ENCODE measurements at regions not wholly inside any gene's neighbourhood (a gene's known extent, or its start where the extent isn't known, plus 50 kb on each side); places are given as distances from the start of the nearest gene placed in this dataset.
"Not testable (repeated sequence)": the region's sequence is repeated elsewhere in the genome, so short reads cannot be mapped to it uniquely, and the experiment has no call there.

DNA sequence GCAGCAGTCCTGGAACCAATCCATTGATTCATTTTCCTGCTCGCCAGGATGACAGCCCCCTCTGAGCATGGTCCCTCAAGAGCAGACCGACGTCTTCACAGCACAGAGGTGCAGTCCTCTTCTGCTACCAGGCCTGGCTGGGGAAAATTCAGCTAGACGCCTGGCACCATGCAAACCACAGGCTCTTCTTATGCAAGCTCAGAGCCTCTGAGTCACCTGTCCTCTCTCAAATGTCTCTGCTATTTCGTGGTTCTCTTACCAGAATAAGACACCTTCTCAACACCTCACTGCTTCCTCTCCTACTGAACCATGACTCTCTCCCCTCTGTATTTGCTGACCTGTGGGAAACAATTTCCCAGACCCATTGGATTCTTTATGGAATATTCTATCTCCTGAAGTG, 79.8 kb upstream of the CYRIA start:
- no peak for DNase-seq

DNA sequence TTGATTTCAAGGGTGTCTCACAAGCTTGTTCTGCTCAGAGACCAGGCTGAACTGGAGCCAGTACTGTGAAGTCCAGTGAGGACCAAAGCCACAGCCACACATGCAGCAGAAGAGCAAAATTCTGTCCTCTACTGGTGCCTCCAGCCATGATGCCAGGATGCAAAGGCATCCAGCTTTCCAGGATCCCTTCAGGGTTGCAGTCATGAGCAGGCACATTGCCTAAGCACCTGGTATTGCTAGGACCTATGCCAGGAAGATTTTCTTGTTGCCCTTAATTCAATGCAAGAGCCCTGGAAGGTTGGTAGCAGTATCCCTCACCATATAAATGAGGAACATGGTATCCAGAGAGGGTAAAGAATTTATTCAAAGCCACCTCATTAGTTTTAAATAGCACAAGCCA, 78.9 kb upstream of the CYRIA start:
- no peak for DNase-seq

DNA sequence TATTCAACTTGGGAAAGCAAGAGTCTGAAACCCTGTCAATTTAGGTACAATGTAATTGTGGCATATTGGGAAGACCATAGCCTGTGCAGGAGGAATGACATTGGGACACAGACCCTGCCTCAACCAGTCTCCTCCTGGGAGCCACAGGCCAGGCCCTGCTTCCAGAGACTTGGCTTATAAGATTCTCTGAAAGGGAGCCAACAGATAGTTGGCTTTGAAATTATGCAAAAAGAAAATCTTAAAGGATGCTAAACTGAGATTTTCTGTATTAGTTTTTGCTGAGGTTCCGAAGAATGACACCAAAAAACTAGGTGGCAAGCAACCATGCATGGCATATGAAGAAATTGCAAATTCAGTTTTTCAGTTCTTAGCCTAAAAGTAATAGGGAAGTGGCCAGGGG, 76.4 kb upstream of the CYRIA start:
- no peak for DNase-seq

- no peak for DNase-seq
These were observed 75.9 kb upstream of the CYRIA start for GRCh38 chr2:16741498-16741897.

- no peak for DNase-seq
These were observed 74.3 kb upstream of the CYRIA start for GRCh38 chr2:16739778-16740581.

DNA sequence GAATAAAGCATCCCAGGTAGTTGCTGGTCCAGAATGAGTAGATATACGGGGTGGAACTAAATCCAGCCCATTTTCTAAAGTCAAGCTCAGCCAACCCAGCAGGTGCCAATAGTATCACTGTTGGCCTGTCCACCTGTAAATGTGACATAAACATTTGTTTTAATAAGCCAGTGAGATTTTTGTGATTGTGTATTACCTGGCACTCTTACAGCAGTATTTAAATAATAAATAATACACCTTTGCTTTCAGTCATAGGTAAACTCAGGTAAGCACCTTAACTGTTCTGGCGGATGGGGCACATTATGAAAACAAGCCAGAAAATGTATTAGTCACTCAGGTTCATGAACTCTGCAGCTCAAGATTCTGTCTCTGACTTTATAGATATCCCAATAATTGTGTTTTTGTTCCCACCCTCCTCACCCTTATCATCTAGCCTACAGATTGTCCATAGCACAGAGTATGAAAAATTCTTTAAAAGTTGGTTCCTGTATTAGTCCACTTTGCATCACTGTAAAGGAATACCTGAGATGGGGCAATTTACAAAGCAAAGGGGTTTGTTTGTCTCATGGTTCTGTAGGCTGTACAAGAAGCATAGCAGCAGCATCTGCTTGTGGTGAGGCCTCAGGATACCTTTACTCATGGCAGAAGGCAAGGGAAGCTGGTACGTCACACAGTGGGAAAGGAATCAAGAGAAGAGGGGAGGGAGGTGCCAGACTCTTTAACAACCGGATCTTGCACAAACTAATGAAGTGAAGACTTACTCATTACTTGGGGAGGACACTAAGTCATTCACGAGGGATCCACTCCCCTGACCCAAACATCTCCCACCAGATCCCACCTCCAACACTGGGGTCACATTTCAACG, 73.0 kb upstream of the CYRIA start:
- DNase-seq: no peak

GRCh38 chr2:16737812-16738211, 72.2 kb upstream of the CYRIA start:
- DNase-seq: no peak

- no peak for DNase-seq
These were observed 71.0 kb upstream of the CYRIA start for GRCh38 chr2:16736633-16737032.

GRCh38 chr2:16729335-16729734, 63.7 kb upstream of the CYRIA start:
- DNase-seq: no peak

- no peak for DNase-seq
These were observed 62.9 kb upstream of the CYRIA start for GRCh38 chr2:16728351-16729136.

DNA sequence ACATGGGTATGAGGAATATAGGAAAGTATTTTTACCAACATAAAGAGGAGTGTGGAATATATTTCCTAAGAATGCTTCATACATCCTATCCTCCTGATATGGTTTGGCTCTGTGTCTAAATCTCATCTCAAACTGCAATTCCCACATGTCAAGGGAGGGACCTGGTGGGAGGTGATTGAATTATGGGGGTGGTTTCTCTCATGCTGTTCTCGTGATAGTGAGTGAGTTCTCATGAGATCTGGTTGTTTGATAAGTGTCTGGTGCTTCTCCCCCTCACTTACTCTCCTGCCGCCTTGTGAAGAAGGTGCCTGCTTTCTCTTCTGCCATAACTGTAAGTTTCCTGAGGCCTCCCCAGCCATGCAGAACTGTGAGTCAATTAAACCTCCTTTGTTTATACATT, 62.2 kb upstream of the CYRIA start:
- not testable (repeated sequence) for DNase-seq

GRCh38 chr2:16727256-16727655, 61.6 kb upstream of the CYRIA start:
- DNase-seq: no peak

DNA sequence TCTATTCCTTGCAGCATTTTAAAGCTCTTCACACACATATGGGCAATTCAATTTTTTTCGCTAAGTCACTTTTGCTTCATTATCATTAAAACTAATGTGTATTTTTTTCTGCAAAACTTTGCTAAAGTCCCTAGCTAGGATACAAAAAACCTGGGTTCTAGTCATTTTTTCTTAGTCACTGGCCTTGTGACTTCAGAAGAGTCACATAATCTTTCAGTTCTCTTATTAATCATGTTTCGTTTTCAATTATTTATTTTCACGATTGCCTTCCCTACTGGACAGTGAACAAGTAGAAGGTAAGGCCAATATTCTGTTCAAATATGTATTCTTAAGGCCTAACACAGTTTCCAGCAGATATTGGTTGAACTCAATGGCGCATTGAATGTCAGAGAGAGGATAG, 60.9 kb upstream of the CYRIA start:
- DNase-seq: no peak

GRCh38 chr2:16726147-16726546, 60.5 kb upstream of the CYRIA start:
- no peak for DNase-seq

GRCh38 chr2:16725549-16725948, 59.9 kb upstream of the CYRIA start:
- DNase-seq: no peak

- no peak for DNase-seq
These were observed 57.0 kb upstream of the CYRIA start for GRCh38 chr2:16722677-16723076.

DNA sequence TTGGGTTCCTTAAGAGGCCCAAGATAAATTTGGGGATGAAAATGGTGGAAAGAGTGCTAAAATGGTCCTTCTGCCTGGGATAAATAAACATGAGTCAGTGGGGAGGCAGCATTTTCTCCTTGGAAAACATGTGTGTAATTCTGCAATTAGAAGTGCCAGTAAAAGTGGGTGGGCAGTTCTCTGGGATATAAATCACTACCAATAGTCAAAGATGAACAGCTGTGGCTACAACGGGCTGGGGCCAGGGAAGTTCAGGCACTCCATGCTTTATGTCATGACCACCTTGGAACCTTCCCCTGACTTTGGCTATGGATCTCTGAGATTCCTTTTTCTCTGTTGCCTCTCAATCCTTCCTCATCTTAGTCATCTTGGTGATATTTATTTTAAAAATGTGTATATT, 56.5 kb upstream of the CYRIA start:
- no peak for DNase-seq

DNA sequence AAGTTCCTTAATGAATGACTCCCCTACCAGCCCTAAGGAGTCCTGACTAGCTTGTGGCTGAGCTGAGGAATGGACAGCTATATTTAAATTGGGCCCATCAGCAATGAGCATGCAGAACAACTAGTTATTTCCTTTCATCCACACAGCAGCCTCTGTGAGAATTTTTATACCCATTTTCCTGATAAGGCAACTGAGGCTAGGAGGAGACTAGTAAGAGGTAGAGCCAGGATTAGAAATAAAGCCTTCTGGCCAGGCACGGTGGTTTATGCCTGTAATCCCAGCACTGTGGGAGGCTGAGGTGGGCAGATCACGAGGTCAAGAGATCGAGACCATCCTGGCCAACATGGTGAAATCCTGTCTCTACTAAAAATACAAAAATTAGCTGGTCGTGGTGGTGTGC, 55.9 kb upstream of the CYRIA start:
- DNase-seq: not testable (repeated sequence)

- not testable (repeated sequence) for DNase-seq
These were observed 55.1 kb upstream of the CYRIA start for GRCh38 chr2:16720737-16721136.

- no peak for DNase-seq
These were observed 53.8 kb upstream of the CYRIA start for GRCh38 chr2:16719485-16719808.

- DNase-seq: no peak
These were observed 53.2 kb upstream of the CYRIA start for GRCh38 chr2:16718576-16719484.

DNA sequence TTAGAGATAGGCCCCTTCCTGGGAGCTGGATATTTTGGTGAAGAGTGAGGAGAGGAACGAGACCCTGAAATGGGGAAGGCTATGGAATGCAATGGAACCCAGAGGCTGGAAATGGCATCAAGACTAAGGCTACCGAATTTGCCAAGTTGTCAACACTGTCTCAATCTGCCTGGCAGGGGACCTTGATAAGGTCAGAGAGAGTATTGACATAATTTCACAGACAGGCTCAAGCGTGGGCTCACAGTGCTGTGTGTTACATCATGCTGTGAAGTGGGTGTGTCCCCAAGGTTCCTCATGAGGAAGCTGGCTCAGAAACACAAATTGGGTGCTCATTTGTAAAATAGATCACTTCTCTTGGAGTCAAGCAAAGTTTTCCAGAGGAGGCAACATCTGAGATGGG, 51.8 kb upstream of the CYRIA start:
- no peak for DNase-seq

GRCh38 chr2:16716944-16717343, 51.3 kb upstream of the CYRIA start:
- no peak for DNase-seq
